HepG2 (cell line): ENCODE measurements at regions not wholly inside any gene's neighbourhood (a gene's known extent, or its start where the extent isn't known, plus 50 kb on each side); places are given as distances from the start of the nearest gene placed in this dataset.

Source experiments
- EP300 ChIP-seq, 3 experiments: sonication (generic) in 1 of 3; formaldehyde crosslinking in 1 of 3; IDR thresholded peaks; 2 replicates each; pipeline versions ENCODE4 v1.5.1 to v1.6.1; 2011 to 2020; ENCODE audit warnings: low read depth in 2 of 3, low read length in 2 of 3, borderline replicate concordance in 1 of 3, improper control_type of control experiment in 1 of 3, mild to moderate bottlenecking in 1 of 3, missing genetic modification reagents in 1 of 3, moderate library complexity in 1 of 3
- EZH2 ChIP-seq: conservative IDR thresholded peaks from 2 replicates; pipeline ENCODE4 v1.6.1; 2012; ENCODE audit warnings: mild to moderate bottlenecking, low read depth, low read length, moderate library complexity
- FOSL1 ChIP-seq: sonication (generic); formaldehyde crosslinking; IDR thresholded peaks from 2 replicates; pipeline ENCODE4 v1.9.0; 2021; ENCODE audit warnings: missing genetic modification reagents, borderline replicate concordance
- NBN ChIP-seq: fragments of 450-650 bp; conservative IDR thresholded peaks from 2 replicates; pipeline ENCODE4 v1.6.1; 2017
- ZNF350 ChIP-seq: sonication (generic); formaldehyde crosslinking; IDR thresholded peaks from 2 replicates; pipeline ENCODE4 v1.4.0; 2020; ENCODE audit warnings: mild to moderate bottlenecking, low read depth, missing genetic modification reagents, borderline replicate concordance
- ZNF543 ChIP-seq: sonication (generic); formaldehyde crosslinking; IDR thresholded peaks from 2 replicates; pipeline ENCODE4 v1.4.0; 2020; ENCODE audit warnings: mild to moderate bottlenecking, missing genetic modification reagents
- TF ChIP-seq, protein P1 (sequence below): sonication (generic); formaldehyde crosslinking; IDR thresholded peaks from 2 replicates; pipeline ENCODE4 v1.4.0; 2020; ENCODE audit warnings: missing genetic modification reagents
- TF ChIP-seq, protein P2 (sequence below): sonication (generic); formaldehyde crosslinking; IDR thresholded peaks from 2 replicates; pipeline ENCODE4 v1.4.0; 2020; ENCODE audit warnings: missing genetic modification reagents

DNA sequence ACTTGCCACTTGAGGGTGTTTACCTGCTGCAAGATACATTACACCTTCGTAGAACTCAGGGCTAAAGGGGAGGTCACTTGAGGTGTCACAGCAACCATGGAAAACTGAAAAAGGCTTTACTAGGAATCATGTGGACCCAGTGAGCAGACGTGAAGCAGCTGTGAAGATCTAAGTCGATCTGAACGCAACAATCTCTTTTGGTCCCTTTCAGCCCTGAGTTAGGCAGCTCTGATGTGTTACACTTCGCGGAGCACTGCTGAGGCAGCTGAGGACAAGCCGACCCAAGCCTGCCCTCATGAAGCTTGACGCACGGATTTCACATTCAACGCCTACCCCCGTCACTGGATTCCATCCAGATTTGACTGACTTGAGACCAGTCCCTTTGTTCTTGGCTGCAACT is 75.8 kb upstream of the NPAS2 start:
- TF ChIP-seq NBN, result no peak
- TF ChIP-seq, protein P1, sequence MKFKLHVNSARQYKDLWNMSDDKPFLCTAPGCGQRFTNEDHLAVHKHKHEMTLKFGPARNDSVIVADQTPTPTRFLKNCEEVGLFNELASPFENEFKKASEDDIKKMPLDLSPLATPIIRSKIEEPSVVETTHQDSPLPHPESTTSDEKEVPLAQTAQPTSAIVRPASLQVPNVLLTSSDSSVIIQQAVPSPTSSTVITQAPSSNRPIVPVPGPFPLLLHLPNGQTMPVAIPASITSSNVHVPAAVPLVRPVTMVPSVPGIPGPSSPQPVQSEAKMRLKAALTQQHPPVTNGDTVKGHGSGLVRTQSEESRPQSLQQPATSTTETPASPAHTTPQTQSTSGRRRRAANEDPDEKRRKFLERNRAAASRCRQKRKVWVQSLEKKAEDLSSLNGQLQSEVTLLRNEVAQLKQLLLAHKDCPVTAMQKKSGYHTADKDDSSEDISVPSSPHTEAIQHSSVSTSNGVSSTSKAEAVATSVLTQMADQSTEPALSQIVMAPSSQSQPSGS (CRISPR knock-in tag), result no peak
- no peak for TF ChIP-seq EP300 (IDR thresholded peaks at IDR 0.05; ENCODE audit: low read depth in 2 of 2, low read length in 2 of 2)
- TF ChIP-seq EP300 (CRISPR knock-in tag; IDR thresholded peaks at IDR 0.05; ENCODE audit: borderline replicate concordance), result no peak
- no peak for TF ChIP-seq FOSL1 (CRISPR knock-in tag)
- no peak for TF ChIP-seq ZNF350 (CRISPR knock-in tag)
- TF ChIP-seq EZH2, result no peak
- no peak for TF ChIP-seq ZNF543 (CRISPR knock-in tag)
- TF ChIP-seq, protein P2, sequence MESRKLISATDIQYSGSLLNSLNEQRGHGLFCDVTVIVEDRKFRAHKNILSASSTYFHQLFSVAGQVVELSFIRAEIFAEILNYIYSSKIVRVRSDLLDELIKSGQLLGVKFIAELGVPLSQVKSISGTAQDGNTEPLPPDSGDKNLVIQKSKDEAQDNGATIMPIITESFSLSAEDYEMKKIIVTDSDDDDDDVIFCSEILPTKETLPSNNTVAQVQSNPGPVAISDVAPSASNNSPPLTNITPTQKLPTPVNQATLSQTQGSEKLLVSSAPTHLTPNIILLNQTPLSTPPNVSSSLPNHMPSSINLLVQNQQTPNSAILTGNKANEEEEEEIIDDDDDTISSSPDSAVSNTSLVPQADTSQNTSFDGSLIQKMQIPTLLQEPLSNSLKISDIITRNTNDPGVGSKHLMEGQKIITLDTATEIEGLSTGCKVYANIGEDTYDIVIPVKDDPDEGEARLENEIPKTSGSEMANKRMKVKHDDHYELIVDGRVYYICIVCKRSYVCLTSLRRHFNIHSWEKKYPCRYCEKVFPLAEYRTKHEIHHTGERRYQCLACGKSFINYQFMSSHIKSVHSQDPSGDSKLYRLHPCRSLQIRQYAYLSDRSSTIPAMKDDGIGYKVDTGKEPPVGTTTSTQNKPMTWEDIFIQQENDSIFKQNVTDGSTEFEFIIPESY (CRISPR knock-in tag), result no peak
